Adipocyte (in vitro differentiated cells): ENCODE measurements at regions not wholly inside any gene's neighbourhood (a gene's known extent, or its start where the extent isn't known, plus 50 kb on each side); places are given as distances from the start of the nearest gene placed in this dataset.

Experiments
- DNase-seq: peaks from one replicate; pipeline ENCODE4 v3.0.0-alpha.2; 2015; ENCODE audit warnings: low read depth
- H3K27me3 ChIP-seq: replicated peaks from 2 replicates; pipeline ENCODE4 v1.7.0; 2013; ENCODE audit warnings: mild to moderate bottlenecking, low read length, moderate library complexity; ENCODE audit not compliant: control insufficient read depth, insufficient read depth
- H3K36me3 ChIP-seq: 2 replicates; pipeline ENCODE4 v1.7.0; 2013; ENCODE audit warnings: low read length, mild to moderate bottlenecking, moderate library complexity; ENCODE audit not compliant: control insufficient read depth, insufficient read depth, severe bottlenecking
- H3K4me1 ChIP-seq: 2 replicates; pipeline ENCODE4 v1.7.0; 2013; ENCODE audit warnings: mild to moderate bottlenecking, low read length, moderate library complexity; ENCODE audit not compliant: control insufficient read depth, insufficient read depth
- H3K4me3 ChIP-seq: 2 replicates; pipeline ENCODE4 v1.7.0; 2013; ENCODE audit warnings: mild to moderate bottlenecking, low read length, moderate library complexity
- H3K9ac ChIP-seq: 2 replicates; pipeline ENCODE4 v1.7.0; 2013; ENCODE audit warnings: mild to moderate bottlenecking, low read length, moderate library complexity
- H3K9me3 ChIP-seq: 2 replicates; pipeline ENCODE4 v1.7.0; 2013; ENCODE audit warnings: mild to moderate bottlenecking, low read length, moderate library complexity; ENCODE audit not compliant: control insufficient read depth

DNA sequence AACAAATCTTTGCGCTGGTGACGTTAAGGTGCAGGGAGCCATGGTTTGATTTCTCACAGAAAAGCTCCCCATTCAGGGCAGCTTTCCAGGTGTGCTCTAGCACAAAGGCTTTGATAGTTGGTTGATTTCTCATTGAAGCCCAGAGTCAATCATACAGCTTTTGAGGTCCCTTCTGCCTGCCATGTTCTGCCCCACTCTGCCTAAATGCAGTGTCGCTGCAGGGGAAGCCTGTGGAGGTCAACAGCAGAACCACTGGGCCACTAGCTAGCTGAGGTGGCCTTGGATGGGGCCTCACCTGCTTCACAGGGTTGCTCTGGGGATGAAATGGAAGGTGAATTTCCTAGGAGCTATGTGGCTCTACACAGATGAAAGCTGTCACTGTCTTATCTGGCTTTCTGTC lies 278.3 kb downstream of the TLE3 start:
- Histone ChIP-seq H3K9ac (no peak overlapping the region), H3K27me3 (peaks cover 66% of the 10 kb centered on the region), H3K4me3 (no peak overlapping the region), H3K9me3 (no peaks in the 10 kb centered on the region), H3K36me3 (no peaks in the 10 kb centered on the region), H3K4me1 (no peaks in the 10 kb centered on the region)
- DNase-seq: no peak

DNA sequence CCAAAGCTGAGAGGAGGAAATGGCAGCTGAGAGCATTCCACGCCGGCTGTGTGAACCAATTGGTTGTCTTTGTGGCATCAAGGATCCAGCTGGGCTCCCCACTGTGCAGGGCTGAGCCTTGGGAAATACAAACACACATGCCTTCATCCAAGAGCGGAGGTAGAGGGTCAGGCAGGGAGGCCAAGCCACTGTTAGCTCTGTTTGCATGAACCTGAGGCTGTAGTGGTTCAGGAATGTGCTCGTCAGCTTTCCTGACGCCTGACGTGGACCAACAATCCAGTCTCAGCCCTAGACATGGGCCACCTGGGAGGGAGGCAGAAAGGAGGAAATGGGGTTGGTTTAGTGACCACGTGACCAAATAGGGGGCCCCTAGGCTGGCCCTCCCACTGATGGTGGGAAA lies 276.9 kb downstream of the TLE3 start:
- DNase-seq: no peak
- no peaks in the 10 kb centered on the region for H3K9me3 ChIP-seq
- no peaks in the 10 kb centered on the region for H3K36me3 ChIP-seq
- H3K9ac ChIP-seq: no peak overlapping the region
- H3K4me1 ChIP-seq: no peaks in the 10 kb centered on the region
- no peak overlapping the region for H3K4me3 ChIP-seq
- H3K27me3 ChIP-seq: peaks cover 57% of the 10 kb centered on the region

DNA sequence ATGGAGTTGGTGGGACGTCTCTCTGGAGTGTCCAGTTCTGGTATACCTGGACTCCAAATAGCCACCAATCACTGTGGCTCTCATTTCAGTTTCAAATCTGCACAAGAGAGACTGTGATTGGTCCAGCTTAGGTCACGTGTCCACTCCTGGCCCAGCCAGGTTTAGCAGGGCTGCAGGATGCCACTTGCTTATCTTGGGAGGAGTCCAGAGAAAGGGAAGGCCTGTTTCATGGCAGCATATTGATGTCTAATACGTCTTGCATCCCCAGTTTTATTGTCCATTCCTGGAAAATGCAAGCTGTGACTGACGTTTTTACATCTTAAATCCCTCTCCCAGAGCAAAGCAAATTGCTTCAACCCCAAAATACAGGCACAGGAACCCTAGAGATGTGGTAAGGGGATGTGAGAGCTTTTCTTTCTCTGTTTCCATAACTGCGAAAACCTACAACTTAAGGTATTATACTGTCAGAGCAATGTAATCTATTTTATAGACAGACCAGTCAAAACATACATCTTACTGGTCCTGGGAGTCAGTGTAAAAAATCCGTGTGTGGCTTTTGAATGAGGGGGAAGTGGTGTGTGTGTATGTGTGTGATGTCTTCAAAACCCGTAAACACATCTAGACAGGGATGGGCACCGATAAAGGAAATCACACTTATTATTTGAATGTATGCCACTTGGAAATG lies 274.4 kb downstream of the TLE3 start:
- H3K9me3 ChIP-seq: no peaks in the 10 kb centered on the region
- DNase-seq: no peak
- H3K4me3 ChIP-seq: no peak overlapping the region
- H3K27me3 ChIP-seq: peaks cover 50% of the 10 kb centered on the region
- H3K36me3 ChIP-seq: no peaks in the 10 kb centered on the region
- H3K4me1 ChIP-seq: peaks cover 3% of the 10 kb centered on the region
- no peak overlapping the region for H3K9ac ChIP-seq

DNA sequence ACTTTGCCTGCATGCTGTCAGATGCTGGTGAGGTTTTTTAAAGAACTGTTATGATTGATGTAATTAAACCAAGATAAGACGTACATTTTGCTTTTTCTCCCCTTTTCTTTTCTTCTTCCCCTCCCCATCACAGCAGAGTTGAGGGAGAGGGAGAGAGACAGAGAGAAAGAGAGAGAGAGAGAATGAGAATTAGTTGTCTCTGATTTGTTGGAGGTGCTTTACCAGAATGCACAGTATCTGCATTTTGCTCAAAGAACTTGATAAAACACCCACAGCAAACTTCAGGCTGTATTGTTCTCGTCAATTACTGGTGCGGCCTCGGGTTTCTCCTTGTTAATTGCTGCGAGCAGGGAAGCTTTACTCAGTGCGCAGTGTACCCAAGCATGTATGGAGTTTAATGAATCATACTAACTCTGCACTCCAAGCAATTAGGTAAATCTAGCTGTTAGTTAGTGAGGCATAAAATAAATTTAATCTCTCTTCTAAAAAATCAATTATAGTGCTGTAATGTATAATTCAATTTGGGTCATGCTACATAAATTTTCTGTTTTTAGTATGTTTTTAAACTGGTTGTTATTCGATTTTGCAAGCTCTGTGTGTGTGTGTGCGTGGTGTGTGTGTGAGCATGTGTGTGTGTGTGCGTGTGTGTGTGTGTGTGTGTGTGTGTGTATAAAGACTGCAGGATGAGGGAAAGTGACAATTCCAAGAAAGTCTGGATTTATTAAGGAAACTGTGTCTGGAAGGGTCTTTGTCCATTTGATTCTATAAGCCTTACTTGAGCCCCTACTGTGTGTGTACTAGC lies 273.4 kb downstream of the TLE3 start:
- Histone ChIP-seq H3K36me3 (no peaks in the 10 kb centered on the region), H3K27me3 (peaks cover 44% of the 10 kb centered on the region), H3K9ac (no peak overlapping the region), H3K4me1 (peaks cover 3% of the 10 kb centered on the region), H3K9me3 (no peaks in the 10 kb centered on the region), H3K4me3 (no peak overlapping the region)
- DNase-seq: no peak

DNA sequence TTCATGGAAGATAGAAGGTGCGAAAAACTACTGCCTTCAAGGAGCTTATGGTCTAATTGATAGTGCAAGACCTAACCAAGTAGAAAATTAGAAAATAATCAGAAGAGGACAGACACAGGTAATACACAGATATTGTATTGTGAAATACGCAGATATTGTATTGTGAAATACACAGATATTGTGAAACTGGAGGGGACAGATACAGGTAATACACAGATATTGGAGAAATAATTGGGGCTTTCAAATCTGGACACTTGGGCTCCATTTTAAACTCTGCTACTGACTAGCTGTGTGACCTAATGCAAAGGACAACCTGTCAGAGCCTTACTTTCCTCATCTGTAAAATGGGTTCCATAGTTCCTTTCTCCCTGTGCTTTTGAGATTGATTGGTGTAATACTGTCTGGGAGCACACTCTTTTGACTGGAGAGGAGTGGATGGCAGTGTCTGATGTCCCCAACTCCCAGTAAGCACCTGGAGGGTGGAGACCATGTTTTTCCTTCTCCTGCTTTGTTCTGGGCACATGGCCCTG lies 272.8 kb downstream of the TLE3 start:
- Histone ChIP-seq H3K36me3 (no peaks in the 10 kb centered on the region), H3K9ac (no peak overlapping the region), H3K27me3 (peaks cover 40% of the 10 kb centered on the region), H3K4me3 (no peak overlapping the region), H3K9me3 (no peaks in the 10 kb centered on the region), H3K4me1 (peaks cover 3% of the 10 kb centered on the region)
- no peak for DNase-seq

DNA sequence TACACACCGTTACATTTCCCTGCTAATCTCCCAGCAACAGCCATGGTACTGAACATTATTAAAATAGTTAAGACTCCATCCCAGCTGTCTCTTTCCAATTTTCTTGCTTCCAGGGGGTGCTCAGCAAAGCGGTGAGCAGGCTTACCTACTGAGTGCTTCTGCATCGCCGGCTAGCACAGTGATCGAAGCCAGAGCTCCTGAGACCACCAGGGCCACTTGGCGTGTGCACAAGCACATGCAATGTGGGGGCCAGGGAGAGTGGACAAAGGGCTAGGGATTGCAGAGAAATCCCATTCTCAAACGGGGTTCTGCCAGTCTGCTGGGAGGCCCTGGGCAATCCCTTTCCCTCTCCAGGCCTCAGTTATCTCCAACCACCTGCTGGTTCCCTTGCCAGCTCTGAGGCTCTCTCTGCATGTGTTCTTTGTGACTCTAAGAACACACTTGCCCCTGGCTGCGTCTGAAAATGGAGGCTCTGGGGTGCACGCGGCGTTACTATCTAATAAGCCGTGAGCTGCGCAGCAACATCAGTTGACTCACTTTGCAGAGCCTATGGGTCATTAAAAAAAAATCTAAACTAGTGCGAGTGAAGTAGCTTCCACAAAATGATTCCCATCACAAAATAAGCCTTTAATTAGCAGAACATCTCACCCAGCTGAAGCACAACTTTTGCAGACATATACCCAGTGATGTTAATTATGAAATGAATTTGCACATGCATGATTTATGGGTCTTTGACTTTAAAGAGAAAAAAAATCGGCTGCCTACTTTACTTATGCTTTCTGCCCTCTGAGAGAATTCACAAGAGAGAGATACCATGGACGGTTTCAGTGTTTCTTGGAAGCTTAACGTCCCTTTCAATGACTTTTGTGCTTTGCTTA lies 271.5 kb downstream of the TLE3 start:
- no peak overlapping the region for H3K9ac ChIP-seq
- no peak overlapping the region for H3K4me3 ChIP-seq
- no peaks in the 10 kb centered on the region for H3K9me3 ChIP-seq
- no peaks in the 10 kb centered on the region for H3K36me3 ChIP-seq
- H3K27me3 ChIP-seq: peaks cover 38% of the 10 kb centered on the region
- peaks cover 3% of the 10 kb centered on the region for H3K4me1 ChIP-seq
- DNase-seq: no peak

DNA sequence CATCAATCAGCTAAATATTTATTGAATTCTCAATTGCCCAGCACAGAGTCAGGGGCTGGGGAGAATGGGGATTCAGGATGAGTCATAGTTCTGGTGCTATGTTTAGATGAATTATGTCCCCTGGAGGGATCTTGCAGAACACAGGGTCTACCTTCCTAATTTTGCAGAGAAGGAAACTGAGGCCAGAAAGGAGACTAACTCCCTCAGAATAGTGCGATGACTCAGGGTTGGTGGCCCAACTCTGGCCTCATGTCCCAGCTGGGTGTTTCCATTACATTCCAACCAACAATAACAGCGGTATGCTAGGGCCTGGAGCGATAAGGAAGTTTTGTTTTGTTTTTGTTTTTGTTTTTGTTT lies 270.9 kb downstream of the TLE3 start:
- no peaks in the 10 kb centered on the region for H3K9me3 ChIP-seq
- no peak overlapping the region for H3K9ac ChIP-seq
- no peaks in the 10 kb centered on the region for H3K36me3 ChIP-seq
- peaks cover 3% of the 10 kb centered on the region for H3K4me1 ChIP-seq
- peaks cover 35% of the 10 kb centered on the region for H3K27me3 ChIP-seq
- no peak for DNase-seq
- no peak overlapping the region for H3K4me3 ChIP-seq

DNA sequence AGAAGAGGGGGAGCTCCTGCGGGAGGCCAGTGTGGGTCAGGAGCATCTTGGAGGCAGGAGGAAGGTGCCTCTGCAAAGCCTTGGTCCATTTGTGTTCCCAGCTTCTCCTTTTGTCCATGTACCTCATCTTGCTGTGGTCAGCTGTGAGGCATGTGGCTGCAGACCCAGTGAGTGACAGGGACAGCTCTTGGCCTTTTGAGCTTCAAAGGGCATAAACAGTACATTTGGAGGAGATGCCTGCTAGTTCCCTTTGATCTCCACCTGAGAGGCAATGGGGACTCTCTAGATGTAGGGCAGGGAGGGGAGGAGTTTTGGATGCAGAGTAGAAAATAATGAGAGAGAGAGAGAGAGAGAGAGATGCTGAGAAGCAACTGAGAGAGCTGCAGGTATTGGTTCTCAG lies 270.0 kb downstream of the TLE3 start:
- Histone ChIP-seq H3K36me3 (no peaks in the 10 kb centered on the region), H3K4me3 (no peak overlapping the region), H3K4me1 (peaks cover 3% of the 10 kb centered on the region), H3K9ac (no peak overlapping the region), H3K27me3 (peaks cover 29% of the 10 kb centered on the region), H3K9me3 (no peaks in the 10 kb centered on the region)
- no peak for DNase-seq

DNA sequence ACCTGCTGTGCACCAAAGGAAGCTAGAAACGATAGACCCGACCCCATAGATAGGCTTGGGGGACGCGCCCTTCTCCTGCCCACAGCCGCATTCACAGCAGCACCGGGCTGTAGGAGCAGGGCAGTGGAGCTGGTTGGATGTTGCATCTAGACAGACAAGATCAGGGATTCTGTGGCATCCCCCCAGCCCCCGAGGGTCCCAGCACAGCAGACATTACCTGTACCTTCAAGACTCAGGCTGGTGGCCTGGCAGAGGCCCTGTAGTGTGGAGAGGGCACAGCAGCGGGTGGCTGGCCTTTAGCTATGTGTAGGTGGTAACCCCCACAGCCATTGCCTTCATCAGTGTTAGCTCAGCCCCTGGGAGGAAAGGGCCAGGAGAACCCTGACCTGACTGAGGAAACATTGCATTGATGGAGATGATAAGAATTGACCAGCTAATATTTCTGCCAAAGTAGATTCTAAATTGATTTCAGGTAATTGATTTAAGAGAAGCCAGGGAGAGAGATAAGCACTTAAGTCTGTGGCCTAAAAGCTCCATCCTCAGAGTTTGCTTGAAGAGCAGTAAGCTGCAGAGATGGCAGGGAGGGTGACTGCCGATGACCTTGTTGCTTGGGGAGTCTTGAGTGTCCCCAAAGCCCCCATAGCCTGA lies 269.4 kb downstream of the TLE3 start:
- Histone ChIP-seq H3K9me3 (no peaks in the 10 kb centered on the region), H3K4me3 (no peak overlapping the region), H3K27me3 (peaks cover 24% of the 10 kb centered on the region), H3K9ac (no peak overlapping the region), H3K4me1 (peaks cover 3% of the 10 kb centered on the region), H3K36me3 (no peaks in the 10 kb centered on the region)
- no peak for DNase-seq

DNA sequence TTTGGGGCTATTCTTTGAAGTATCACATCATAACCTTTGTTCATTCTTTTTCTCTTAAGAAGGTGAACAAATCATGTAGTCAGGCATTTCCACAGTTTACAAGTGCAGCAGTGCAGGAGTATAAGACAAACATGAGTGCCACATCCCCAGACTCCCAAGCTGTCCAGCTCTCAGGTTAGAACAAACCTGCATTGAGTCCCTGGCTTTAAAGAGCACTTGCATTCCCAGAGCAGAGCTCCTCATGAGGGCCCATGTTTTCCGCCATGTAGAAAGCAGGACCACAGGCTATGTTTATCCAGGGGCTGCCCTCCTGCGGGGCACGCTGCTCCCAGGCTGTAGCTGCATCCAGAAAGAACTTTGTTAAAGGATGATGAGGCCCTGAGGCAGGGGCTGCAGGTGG lies 267.7 kb downstream of the TLE3 start:
- no peak overlapping the region for H3K9ac ChIP-seq

More for the DNA sequence above, 267.7 kb downstream of the TLE3 start:
- Histone ChIP-seq H3K27me3 (peaks cover 33% of the 10 kb centered on the region), H3K9me3 (no peaks in the 10 kb centered on the region), H3K4me1 (peaks cover 3% of the 10 kb centered on the region), H3K36me3 (no peaks in the 10 kb centered on the region), H3K4me3 (no peak overlapping the region)
- no peak for DNase-seq
